HFFc6 (cell line): ENCODE measurements at regions not wholly inside any gene's neighbourhood (a gene's known extent, or its start where the extent isn't known, plus 50 kb on each side); places are given as distances from the start of the nearest gene placed in this dataset.

Experiments used
- DNase-seq: peaks from one replicate; pipeline ENCODE4 v3.0.0-alpha.2; 2018
- H3K27ac Mint-ChIP-seq: 2 replicates; pipeline ENCODE4 v1.8.0; 2020; ENCODE audit warnings: mild to moderate bottlenecking, mixed read lengths
- H3K27me3 Mint-ChIP-seq: 2 replicates; pipeline ENCODE4 v1.8.0; 2021; ENCODE audit warnings: mild to moderate bottlenecking, moderate library complexity, mixed read lengths; ENCODE audit not compliant: insufficient read depth
- H3K36me3 Mint-ChIP-seq: 2 replicates; pipeline ENCODE4 v1.8.0; 2021; ENCODE audit warnings: low read depth, mixed read lengths
- H3K4me1 Mint-ChIP-seq: 2 replicates; pipeline ENCODE4 v1.8.0; 2020; ENCODE audit warnings: low read depth, mixed read lengths
- H3K4me3 Mint-ChIP-seq: 2 replicates; pipeline ENCODE4 v1.8.0; 2020; ENCODE audit warnings: mild to moderate bottlenecking, moderate library complexity, mixed read lengths
- H3K9me3 Mint-ChIP-seq: 2 replicates; pipeline ENCODE4 v1.8.0; 2020; ENCODE audit warnings: mild to moderate bottlenecking, mixed read lengths
- CTCF ChIP-seq: fragments of 200-600 bp; sonication (generic); IDR thresholded peaks from 2 replicates; pipeline ENCODE4 v1.5.0; 2021; ENCODE audit warnings: antibody characterized with exemption, mild to moderate bottlenecking

- Mint-ChIP-seq H3K4me1 (no peaks in the 10 kb centered on the region), H3K9me3 (no peaks in the 10 kb centered on the region; the same call in 1 of the 2 replicates), H3K27ac (no peak overlapping the region), H3K4me3 (no peak overlapping the region), H3K27me3 (peaks cover 4% of the 10 kb centered on the region; the same call in 1 of the 2 replicates), H3K36me3 (0 out of 2 replicates have a peak, but pooled peaks cover 5% of the 10 kb centered on the region)
- no peak for TF ChIP-seq CTCF
- DNase-seq = no peak
Observed at GRCh38 chr11:109153836-109154235, 268.2 kb upstream of the C11orf87 start.

GRCh38 chr11:109155291-109155690 is 266.7 kb upstream of the C11orf87 start:
- H3K27me3 Mint-ChIP-seq = peaks cover 4% of the 10 kb centered on the region; the same call in 1 of the 2 replicates
- TF ChIP-seq CTCF = no peak
- H3K4me1 Mint-ChIP-seq = no peaks in the 10 kb centered on the region
- no peak overlapping the region for H3K27ac Mint-ChIP-seq
- H3K4me3 Mint-ChIP-seq = no peak overlapping the region
- H3K36me3 Mint-ChIP-seq = peaks cover 8% of the 10 kb centered on the region; the same call in 1 of the 2 replicates
- no peaks in the 10 kb centered on the region; the same call in 1 of the 2 replicates for H3K9me3 Mint-ChIP-seq
- no peak for DNase-seq

DNA sequence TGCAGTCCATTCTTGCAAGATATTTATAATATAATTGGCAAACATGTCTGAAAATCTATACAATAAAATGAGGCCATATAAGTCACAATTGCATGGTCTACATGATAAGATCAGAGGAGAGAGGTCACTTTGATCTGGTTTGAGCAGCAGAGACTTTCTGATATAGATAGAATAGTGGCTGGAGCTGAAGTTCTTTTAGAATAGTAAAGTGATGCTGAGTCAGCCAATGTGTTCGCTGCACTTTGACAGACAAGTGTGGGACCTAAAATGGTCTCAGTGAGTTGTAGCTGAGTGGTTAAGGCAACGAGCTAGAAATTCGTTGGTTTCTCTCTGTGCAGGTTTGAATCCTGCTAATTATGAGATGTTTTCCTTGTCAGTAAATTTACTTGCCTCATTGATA is 257.0 kb upstream of the C11orf87 start:
- TF ChIP-seq CTCF = no peak
- H3K4me3 Mint-ChIP-seq = no peak overlapping the region
- DNase-seq = no peak
- H3K9me3 Mint-ChIP-seq = no peaks in the 10 kb centered on the region; the same call in 1 of the 2 replicates
- H3K4me1 Mint-ChIP-seq = no peaks in the 10 kb centered on the region
- H3K27ac Mint-ChIP-seq = no peak overlapping the region
- peaks cover 4% of the 10 kb centered on the region for H3K27me3 Mint-ChIP-seq
- H3K36me3 Mint-ChIP-seq = peaks cover 3% of the 10 kb centered on the region; the same call in 1 of the 2 replicates

GRCh38 chr11:109166441-109166840 is 255.5 kb upstream of the C11orf87 start:
- Mint-ChIP-seq H3K36me3 (no peaks in the 10 kb centered on the region), H3K27me3 (no peaks in the 10 kb centered on the region; the same call in 1 of the 2 replicates), H3K4me3 (no peak overlapping the region), H3K4me1 (no peaks in the 10 kb centered on the region), H3K27ac (no peak overlapping the region), H3K9me3 (no peaks in the 10 kb centered on the region)
- TF ChIP-seq CTCF = no peak
- no peak for DNase-seq

- Mint-ChIP-seq H3K4me1 (no peaks in the 10 kb centered on the region), H3K27ac (no peak overlapping the region), H3K9me3 (no peaks in the 10 kb centered on the region), H3K4me3 (no peak overlapping the region), H3K36me3 (no peaks in the 10 kb centered on the region), H3K27me3 (no peaks in the 10 kb centered on the region; the same call in none of the 2 replicates)
- no peak for TF ChIP-seq CTCF
- DNase-seq = no peak
Observed at GRCh38 chr11:109173504-109173903, 248.5 kb upstream of the C11orf87 start.

- Mint-ChIP-seq H3K4me3 (no peak overlapping the region), H3K9me3 (peaks cover 3% of the 10 kb centered on the region; the same call in 1 of the 2 replicates), H3K27me3 (peaks cover 8% of the 10 kb centered on the region), H3K27ac (no peak overlapping the region), H3K36me3 (no peaks in the 10 kb centered on the region), H3K4me1 (no peaks in the 10 kb centered on the region)
- no peak for DNase-seq
- no peak for TF ChIP-seq CTCF
Observed at GRCh38 chr11:109184376-109184775, 237.6 kb upstream of the C11orf87 start.
